HG02571 (cell line): ENCODE measurements at regions not wholly inside any gene's neighbourhood (a gene's known extent, or its start where the extent isn't known, plus 50 kb on each side); places are given as distances from the start of the nearest gene placed in this dataset.

Experiments
- ATAC-seq: cut with Tn5 transposase; IDR thresholded peaks from one replicate; pipeline ENCODE4 v1.9.1; 2021; ENCODE audit warnings: mild to moderate bottlenecking, moderate library complexity; ENCODE audit not compliant: unreplicated experiment

DNA sequence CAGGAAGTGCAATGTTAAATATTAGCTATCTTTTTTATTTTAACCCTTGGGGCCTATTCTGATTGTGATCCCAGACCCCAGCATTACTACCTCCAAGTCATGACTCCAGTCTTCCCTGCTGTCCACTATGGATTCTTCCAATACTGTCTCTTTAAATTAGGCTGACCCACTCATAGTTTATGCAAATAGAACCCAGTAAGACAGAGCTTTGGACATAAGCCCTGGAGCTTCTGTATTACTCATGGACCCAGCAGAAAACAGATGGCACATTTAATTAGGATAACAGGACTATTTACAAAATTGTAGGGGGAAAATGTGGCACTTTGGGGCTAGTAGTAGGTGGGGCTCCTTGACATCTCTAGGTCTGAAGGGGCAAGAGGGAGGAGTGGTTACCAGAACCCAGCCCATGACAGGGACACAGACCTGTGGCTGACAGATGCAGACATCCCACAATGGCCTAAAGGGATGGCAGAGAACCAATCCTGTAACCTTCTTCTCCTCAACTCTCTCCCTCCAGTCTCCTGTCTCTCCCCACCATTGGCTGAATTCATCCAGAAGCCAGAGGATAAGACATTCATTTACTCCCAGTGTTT is 233.5 kb downstream of the OMA1 start:
- ATAC-seq: no peak

DNA sequence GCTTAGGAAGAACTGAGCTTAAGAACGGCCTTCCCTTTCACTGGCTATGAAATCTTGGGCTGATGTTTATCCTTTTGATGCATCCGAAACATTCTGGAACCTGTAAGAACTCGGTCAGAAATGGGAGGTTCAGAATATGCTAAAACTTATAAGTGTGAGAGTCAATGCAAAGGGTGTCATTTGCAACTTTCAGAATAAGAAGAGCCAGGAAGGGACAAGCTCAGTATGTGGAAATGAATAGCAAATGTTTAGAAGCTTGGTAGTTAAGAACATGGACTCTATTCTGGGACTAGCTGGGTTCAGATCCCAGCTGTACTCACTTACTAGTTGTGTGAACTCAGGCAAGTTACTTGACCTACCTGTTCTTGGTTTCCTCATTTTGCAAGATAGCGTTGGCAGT is 234.1 kb downstream of the OMA1 start:
- no peak for ATAC-seq

DNA sequence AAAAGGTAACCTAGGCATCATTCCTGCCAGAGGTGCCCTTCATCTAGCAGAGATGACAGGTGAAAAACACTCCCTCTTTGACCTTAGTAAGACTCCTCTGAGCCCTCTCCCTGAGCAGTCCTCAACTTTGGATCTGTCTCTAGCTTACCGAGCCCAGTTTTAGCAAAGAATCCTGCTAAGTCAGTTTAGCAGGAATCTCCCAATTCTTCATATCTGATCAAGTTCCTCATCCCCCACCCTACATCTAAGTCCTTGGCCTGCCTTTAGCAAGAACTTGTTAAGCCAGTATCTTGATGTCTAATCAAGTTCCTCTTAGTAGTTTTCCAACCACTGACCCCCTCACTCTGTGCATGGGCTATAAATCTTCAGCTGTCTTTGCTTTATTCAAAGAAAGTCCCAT is 235.6 kb downstream of the OMA1 start:
- ATAC-seq: no peak

DNA sequence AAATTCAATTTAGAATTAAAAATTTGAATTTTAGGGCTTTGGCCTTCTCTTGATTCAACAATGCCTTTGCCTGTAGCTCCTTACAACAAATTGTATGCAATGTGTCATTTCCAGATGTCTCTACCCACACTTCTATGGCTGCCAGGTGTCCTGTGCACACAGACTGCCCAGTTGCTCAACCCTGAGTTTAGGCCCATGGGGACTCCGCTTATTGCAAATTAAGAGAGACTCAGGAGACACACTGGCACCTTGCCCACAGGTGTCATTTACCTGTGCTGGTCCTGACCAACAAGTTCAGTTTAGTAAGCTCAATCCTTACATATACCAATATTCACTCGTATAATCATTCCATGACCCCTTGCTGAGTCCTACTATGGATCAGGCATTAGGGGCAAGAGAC is 236.1 kb downstream of the OMA1 start:
- no peak for ATAC-seq

DNA sequence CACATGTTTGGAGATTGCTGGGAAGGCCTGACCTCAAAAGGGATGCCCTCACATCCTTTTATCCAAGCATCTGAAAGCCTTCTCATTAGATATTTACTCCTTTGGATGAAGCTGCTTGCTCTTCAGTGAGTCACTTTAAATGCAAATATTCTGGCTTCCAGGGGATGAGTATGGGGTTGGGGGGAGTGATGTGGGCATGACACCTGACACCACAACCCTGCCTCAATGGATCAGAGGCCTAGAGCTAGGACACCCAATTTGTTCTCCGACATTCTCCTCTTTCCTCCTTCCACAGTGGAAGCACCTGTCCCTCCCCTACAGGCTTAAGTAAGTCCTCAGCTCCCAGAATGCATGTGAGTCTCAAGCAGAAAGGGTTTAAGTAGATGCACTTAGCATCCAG is 238.3 kb downstream of the OMA1 start:
- no peak for ATAC-seq

DNA sequence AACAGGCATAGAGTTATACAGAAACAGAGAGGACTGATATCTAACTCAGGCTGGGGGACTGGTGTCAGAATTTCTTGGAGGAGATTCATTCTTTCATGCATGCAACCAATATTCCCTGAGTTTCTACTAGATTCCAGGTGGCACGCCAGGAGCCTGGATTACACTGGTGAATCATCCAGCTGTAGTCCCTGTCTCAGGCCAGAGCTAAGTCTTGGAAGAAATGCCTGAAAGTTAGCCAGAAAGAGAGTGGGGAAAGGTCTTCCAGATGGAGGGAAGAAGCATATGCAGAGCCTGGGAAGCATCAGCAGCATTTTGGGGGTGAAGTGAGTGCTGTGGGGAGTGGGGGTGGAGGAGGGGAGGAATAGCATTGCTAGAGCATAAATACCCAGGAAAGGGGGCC is 239.1 kb downstream of the OMA1 start:
- ATAC-seq: no peak

DNA sequence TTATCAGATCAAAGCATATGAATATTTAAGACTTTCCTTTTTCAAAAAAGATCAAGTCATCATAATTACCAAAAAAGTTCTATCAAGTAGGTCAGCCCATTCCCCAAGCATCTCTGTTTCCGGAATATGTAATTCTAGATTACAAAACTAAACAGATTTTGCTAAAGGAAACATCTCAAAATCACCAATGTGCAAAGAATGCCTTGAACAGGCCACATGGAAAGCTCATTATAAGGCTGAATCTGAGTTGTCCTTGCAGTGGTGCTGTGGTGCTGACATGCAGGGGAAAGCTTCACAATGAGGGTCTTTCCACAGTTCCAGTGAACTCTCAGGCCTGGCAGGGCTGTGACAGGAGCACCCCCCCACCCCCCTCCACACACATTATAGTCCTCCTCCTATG is 240.9 kb downstream of the OMA1 start:
- no peak for ATAC-seq

DNA sequence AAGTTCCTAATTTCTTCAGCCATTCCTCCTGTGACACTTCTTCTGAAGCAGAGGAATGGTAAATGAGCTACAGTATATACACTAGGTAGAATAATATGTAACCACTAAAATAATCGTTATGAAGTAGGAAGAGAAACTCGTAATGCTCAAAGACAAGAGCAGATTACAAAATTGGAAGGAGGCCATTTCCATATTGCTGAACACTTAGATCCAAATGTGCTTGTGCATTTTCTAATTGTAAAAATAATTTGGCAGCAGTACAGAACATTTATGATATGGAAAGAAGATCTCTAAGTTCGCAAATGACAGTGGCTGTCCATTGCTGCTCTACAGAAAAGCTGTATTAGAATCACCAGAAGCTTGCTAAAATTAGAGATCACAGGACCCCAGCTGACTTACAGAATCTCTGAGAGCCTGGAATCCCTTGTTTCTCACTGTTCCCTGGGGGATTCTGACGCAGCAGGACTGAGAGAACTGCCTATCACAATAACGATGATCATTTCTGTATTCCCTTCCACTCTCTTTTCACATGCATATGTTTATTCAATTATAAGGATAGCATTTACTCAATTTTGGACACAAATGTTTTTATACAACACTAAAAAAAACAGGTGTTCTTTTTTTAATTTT is 242.1 kb downstream of the OMA1 start:
- ATAC-seq: no peak

DNA sequence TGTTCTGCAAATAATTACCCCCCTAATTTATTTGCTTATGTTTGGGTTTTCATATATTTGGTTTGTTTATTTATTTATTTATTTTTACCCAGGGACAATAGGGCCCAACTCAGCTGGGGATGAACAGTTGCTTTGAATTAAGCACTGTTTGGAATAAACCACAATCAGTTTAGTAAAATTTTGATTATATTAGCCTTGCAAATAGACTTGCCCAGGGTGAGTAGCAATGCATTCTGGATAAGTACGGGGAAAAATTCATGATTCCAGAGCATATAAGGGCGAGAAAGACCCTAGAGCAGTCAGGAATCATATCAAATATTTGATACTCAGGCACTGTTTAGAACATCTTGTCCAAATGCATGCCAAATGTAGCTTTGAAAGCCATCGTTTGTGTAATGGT is 242.7 kb downstream of the OMA1 start:
- no peak for ATAC-seq

DNA sequence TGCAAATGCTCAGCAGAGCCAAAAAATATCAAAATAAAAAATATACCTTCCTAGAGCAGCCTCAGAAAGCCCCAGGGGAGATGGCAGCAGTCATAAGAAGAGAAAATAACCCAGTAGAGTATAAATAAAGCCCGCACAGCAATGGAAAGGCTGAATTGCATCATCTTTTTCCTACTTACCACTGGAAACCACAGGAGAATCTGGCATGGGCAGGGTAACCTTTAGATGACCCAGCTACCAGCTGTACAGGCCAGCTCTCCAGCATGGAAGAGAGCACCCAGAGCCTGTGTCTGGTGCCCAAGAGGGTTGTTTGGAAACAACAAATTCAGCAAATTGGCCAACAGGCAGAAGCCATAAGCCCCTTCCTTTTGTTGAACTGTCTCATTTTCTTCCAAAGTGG is 253.1 kb downstream of the OMA1 start:
- ATAC-seq: no peak

DNA sequence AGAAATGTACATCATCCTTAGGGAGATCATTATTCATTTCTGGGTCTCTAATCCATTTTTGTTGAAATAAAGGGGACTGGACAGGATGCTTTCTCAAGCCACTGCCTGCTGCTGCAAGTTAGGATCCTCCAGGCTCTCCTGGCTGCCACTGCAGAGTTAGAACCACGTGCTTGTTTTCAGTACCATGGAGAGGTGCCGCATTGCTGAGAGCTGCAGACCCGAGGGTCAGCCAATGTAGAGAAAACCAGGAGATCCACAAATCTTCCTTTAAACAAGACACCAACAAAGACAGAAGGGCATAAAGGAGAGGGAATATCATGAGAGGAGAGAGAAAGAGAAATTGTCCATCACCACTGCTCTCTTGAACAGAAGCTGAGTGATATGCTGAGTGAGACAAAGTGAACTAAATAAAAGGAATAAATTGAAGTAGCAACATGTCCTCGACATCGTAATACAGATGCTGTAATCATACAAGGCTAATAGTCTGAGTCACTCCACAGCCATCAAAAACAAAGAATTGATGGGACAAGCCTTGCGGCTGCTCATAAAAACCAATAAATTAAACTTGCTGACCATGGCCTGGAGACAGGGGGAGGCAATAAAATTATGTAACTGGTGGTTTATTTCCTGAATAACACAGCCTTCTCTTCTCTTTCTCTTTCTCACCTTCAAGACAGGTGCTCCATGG is 255.7 kb downstream of the OMA1 start:
- ATAC-seq: no peak

DNA sequence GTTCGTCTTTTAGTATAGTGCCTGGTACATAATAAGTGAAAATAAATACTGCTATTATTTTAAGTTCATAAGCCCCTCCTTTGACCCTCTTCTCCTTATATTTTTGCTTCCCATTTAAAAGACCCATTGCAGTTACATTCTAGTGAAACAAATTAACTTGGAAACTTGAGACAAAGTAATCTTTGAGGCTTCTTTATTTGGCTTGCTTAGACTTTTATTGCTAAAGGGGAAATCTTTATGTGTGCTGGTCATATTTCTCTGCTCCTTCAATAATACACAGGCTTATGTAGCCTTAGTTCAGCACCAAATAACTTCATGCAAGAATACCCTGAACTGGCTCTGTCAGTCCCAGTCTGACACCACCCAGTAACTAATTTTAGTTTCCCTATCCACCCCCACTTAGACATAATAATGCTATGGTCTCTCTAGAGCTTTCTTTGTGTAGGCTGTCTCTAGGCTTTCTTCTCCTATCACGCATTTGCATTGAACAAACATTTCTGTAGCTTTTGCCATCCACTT is 257.8 kb downstream of the OMA1 start:
- no peak for ATAC-seq

DNA sequence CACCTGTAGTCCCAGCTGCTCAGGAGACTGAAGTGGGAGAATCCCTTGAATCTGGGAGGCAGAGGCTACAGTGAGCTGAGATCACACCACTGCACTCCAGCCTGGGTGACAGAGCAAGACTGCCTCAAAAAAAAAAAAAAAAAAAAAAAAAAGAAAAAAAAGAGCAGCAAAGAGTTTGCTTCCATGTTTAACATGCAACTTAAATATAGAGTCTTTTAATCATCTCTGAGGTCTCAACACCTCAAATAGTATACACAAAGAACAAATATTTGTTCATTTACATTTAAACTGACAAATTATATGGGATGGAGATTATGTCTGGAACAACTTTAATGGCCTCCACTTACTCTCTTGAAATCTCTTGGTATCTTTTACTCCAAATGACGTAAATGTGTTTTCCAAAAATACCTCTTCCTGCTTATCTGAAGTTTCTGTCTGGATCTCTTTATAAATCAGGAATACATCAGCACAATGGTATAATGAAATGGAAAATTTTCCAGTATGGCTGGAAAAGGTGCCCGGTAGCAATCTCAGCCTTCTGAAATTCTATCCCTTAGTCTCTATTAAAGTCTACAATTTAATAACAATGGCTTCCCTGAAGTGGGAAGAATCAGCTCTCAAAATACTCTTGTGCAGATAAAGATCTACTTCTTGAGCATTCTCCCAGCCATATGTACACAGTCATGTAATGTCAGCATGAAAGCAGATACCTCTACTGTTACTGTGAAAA is 258.5 kb downstream of the OMA1 start:
- no peak for ATAC-seq

DNA sequence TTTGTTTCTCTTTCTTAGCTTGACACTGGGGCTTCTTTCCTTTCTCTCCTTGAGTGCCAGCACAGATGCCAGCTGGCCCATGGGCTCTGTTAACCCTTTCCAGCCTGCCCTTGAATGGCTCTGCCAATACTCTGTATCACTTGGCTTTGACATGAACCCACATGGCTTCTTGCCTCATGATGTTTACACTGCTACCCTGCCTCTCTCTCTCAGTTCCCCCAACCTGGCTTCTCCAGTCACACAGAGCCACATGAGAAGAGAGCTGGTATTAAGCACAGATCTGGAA is 262.4 kb downstream of the OMA1 start:
- no peak for ATAC-seq

DNA sequence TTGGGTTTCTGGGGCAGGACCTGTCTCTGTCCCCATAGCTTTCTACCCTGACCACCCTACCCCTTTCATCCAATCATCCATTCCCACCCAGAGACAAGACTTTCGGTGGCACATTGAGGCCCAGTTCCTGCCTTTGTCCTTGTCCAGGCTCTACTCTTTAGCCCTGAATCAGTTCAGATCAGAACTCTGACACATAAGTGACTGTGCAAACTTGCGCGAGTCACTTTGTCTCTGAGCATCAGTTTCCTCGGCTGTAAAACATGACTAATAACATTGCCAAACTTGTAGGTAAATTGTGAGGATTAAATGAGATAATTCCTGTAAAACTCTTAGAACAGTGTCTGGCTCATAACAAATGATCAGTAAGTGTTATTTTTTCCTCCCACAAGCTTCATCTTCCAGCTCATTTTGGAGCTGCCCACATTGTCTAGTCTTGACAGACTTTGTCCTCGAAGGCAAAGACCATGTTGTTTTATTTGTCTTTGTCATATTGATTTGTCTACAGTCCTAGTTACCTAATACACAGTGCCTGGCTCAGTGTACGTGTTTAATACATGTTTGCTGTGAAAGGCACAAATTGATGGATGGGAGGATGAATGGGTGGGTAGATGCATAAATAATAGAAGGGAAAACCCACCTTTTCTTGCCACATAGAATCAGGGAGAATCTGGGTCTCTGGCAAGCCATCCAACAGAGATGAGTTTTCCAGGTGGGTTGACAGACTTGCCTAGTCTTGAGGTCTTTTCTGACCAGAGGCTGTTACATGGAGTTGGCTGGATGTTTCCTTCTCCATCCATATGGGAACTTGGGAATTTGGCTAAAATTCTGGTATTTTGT is 262.9 kb downstream of the OMA1 start:
- ATAC-seq: no peak

DNA sequence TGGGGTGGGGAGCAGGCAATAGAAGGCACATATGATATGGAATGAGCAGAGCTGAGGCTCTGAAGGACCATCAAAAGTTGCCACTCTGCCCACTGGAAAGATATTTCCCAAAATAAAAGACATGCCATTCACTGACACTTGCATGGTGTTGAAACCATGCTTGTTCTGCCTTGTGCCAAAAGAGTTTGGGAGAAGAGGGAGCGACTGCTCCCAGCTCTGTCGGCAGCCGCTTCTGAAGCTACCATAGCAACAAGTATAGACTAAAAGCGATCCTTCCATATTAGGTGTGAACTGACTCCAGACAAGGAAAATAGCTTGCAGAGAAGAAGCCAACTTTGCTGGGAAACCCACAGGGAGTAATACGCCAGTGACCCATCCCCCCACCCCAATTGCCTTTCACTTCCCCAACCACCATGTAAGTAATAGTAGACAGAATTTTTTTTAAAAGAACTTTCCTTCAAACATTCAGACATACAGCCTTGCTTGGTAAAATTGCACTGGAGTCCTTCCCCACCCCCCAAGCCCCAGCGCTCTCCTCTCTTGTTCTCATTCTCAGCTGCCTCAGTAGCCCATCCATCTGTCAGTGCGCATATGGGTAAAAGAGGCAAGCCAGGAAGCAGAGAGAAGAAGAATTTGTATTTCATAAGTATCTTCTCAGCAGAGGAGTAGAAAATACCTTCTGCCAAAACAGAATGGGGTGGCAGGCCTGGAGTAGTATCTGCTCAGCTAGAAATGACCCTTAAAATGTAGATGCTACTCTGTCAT is 263.7 kb downstream of the OMA1 start:
- ATAC-seq: no peak

DNA sequence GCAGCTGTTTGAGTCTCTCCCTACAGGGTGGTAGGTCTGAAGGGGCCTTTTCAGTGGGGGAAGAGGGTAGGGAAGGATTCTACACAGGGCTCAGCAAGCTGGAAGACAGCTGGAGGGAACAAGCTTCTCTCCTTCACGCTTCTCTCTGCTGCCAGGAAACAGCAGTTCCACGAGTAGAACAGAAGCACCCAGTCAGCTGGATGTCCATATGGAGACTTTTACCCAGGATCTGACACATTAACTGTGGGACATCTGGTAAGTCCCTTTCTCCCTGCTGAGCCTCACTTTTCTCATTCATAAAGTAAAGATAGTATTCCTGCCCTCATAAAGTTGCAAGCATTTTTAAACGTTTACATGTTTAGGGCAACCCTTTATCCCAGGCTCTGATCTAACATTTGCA is 280.3 kb downstream of the OMA1 start:
- ATAC-seq: no peak

DNA sequence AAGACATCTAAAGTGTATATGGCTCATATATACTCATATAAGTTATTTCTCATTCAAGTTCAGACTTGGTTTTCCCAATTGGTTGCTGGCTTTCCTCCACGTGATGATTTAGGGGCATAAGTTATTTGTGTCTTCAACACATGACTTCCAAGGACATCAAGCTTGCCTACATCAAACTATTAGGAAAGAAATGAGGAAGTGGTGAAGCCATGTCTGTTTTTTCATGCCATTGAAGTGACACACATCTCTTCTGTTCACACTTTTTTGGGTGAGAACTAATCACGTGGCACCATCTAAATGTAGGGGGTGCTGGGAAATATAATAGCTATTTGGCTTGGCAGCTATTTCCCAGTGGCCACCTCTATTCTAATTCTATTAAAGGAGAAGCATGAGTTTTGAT is 282.1 kb downstream of the OMA1 start:
- ATAC-seq: no peak

DNA sequence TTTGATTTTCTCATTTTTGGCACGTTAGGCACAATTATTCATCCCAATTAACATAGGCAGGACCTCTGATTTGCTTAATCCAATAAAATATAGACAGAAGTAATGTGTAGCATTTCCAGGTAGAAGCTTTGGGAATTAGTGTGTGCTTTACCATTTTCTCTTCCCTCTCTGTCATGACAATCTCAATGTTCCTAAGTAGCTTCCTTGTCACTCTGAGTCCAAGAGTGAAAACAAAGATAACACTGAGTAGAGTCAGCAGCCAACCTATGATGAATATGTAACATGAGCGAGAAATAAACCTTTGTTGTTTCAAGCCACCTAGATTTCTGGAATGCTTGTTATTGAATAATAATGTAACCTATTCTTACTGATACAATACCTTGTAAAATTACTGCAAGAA is 283.8 kb downstream of the OMA1 start:
- ATAC-seq: no peak

DNA sequence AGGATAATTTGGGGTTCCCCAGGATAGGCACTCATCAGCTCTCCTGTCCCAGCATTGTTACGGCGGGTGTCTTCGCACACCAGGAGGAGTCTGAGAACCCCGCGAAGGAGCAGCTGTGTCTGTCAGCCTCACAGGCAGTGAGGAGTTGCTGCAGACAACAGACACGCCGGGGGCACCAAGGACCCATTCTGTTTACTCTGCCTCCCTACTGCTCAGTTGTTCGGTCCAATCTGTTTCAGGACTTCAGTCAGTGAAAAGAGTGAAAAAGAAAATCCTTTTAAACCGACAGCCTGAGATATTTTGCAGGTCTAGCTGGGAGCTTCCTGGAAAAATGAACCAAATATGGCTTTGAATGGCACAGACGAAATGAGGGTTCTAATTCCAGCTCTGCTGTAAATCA is 288.4 kb downstream of the OMA1 start:
- no peak for ATAC-seq
